ENCODE measurements at regions not wholly inside any gene's neighbourhood (a gene's known extent, or its start where the extent isn't known, plus 50 kb on each side); places are given as distances from the start of the nearest gene placed in this dataset.

DNA sequence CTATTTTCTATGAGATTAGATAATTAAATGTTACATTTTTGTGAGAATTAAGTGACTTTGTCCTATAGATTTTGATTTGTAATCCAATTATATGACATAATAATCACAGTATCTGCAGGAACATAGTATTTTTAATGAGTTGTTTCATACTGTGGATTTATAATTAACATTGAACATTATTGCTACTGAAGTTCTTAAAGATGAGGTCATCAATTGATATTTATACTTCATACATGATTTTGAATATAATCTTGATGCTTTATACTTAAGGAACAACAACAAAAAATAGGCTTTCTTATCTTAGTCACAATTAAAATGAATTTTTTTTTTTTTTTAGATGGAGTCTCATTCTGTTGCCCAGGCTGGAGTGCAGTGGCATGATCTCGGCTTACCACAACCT, 846.6 kb downstream of the SI start:
- Histone ChIP-seq H3K9me1 (ENCODE audit: control insufficient read depth, insufficient read depth, low read length) (no peaks in the 10 kb centered on the region), H3K4me2 (ENCODE audit: insufficient read depth, low read length) (no peak overlapping the region), H2AFZ (ENCODE audit: low read depth, low read length) (no peak overlapping the region), H3K4me3 (no peak overlapping the region), H3K27me3 (ENCODE audit: control insufficient read depth in 2 of 2, insufficient read depth in 2 of 2, low read length in 2 of 2) (no peaks in the 10 kb centered on the region), H3K27ac (ENCODE audit: extremely low read depth, low read depth, low read length) (no peak overlapping the region), H3K9ac (ENCODE audit: insufficient read depth in 1 of 2, low read depth in 2 of 2, low read length in 2 of 2) (no peak overlapping the region), H4K20me1 (replicated peaks; ENCODE audit: control insufficient read depth, insufficient read depth, low read length) (no peaks in the 10 kb centered on the region), H3K9me3 (replicated peaks; ENCODE audit: control insufficient read depth, insufficient read depth, low read depth, low read length) (no peaks in the 10 kb centered on the region), H3K36me3 (ENCODE audit: control insufficient read depth, insufficient read depth, low read length) (no peaks in the 10 kb centered on the region), H3K79me2 (ENCODE audit: control insufficient read depth, insufficient read depth, low read length) (no peaks in the 10 kb centered on the region), H3K4me1 (replicated peaks in 1 of 2; ENCODE audit: control insufficient read depth in 2 of 2, insufficient read depth in 2 of 2, low read length in 2 of 2) (no peaks in the 10 kb centered on the region)
- BruUV-seq (replicated peaks): no TSS peak
- DNase-seq (ENCODE audit: extremely low read depth in 1 of 4, low spot score in 3 of 4) (no peak), FAIRE-seq (no peak), ATAC-seq (no peak)
- ChIA-PET CTCF (ENCODE audit: low intra/inter-chr PET ratio) (no interaction called here), POLR2A (no interaction called here)
- in situ Hi-C loops (cut with MboI): no loop called here
- intact Hi-C loops (cut with micrococcal nuclease): no loop called here
- 0% methylated on average over 1 of the region's 1 CpG for WGBS (ENCODE audit: insufficient coverage, low coverage, missing lambda C conversion rate)
- TF ChIP-seq MEIS2 (IDR thresholded peaks at IDR 0.05; ENCODE audit: partially characterized antibody) (no peak), ZNF354B (CRISPR knock-in tag; IDR thresholded peaks at IDR 0.05) (no peak), NCOA4 (IDR thresholded peaks at IDR 0.05; ENCODE audit: partially characterized antibody) (no peak), ZNF444 (CRISPR knock-in tag; IDR thresholded peaks at IDR 0.05) (no peak), TFAM (CRISPR knock-in tag; conservative IDR thresholded peaks at IDR 0.05) (no peak), FOXJ3 (CRISPR knock-in tag; IDR thresholded peaks at IDR 0.05) (no peak), ZNF408 (CRISPR knock-in tag; IDR thresholded peaks at IDR 0.05; ENCODE audit: low read depth) (no peak), MCM2 (IDR thresholded peaks at IDR 0.05; ENCODE audit: low read depth) (no peak), ZNF197 (CRISPR knock-in tag; IDR thresholded peaks at IDR 0.05; ENCODE audit: low read depth) (no peak), CBFB (CRISPR knock-in tag; IDR thresholded peaks at IDR 0.05) (no peak), PPARD (CRISPR knock-in tag; IDR thresholded peaks at IDR 0.05) (no peak), RBM14 (IDR thresholded peaks at IDR 0.05; ENCODE audit: borderline replicate concordance, insufficient read depth, low read depth, low read length) (no peak), U2AF1 (optimal IDR thresholded peaks at IDR 0.05; ENCODE audit: low read depth, low read length) (no peak), NFRKB (IDR thresholded peaks at IDR 0.05; ENCODE audit: low read depth) (no peak), CBX3 (IDR thresholded peaks at IDR 0.05; ENCODE audit: borderline replicate concordance in 1 of 2, low read length in 2 of 2) (no peak), ZNF586 (CRISPR knock-in tag; conservative IDR thresholded peaks at IDR 0.05) (no peak)
- TF ChIP-seq, protein P1, sequence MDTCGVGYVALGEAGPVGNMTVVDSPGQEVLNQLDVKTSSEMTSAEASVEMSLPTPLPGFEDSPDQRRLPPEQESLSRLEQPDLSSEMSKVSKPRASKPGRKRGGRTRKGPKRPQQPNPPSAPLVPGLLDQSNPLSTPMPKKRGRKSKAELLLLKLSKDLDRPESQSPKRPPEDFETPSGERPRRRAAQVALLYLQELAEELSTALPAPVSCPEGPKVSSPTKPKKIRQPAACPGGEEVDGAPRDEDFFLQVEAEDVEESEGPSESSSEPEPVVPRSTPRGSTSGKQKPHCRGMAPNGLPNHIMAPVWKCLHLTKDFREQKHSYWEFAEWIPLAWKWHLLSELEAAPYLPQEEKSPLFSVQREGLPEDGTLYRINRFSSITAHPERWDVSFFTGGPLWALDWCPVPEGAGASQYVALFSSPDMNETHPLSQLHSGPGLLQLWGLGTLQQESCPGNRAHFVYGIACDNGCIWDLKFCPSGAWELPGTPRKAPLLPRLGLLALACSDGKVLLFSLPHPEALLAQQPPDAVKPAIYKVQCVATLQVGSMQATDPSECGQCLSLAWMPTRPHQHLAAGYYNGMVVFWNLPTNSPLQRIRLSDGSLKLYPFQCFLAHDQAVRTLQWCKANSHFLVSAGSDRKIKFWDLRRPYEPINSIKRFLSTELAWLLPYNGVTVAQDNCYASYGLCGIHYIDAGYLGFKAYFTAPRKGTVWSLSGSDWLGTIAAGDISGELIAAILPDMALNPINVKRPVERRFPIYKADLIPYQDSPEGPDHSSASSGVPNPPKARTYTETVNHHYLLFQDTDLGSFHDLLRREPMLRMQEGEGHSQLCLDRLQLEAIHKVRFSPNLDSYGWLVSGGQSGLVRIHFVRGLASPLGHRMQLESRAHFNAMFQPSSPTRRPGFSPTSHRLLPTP (IDR thresholded peaks at IDR 0.05; ENCODE audit: borderline replicate concordance, extremely low read depth, insufficient read length): no peak
- TF ChIP-seq, protein P2, sequence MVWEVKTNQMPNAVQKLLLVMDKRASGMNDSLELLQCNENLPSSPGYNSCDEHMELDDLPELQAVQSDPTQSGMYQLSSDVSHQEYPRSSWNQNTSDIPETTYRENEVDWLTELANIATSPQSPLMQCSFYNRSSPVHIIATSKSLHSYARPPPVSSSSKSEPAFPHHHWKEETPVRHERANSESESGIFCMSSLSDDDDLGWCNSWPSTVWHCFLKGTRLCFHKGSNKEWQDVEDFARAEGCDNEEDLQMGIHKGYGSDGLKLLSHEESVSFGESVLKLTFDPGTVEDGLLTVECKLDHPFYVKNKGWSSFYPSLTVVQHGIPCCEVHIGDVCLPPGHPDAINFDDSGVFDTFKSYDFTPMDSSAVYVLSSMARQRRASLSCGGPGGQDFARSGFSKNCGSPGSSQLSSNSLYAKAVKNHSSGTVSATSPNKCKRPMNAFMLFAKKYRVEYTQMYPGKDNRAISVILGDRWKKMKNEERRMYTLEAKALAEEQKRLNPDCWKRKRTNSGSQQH (CRISPR knock-in tag; IDR thresholded peaks at IDR 0.05): no peak
- TF ChIP-seq, protein P3, sequence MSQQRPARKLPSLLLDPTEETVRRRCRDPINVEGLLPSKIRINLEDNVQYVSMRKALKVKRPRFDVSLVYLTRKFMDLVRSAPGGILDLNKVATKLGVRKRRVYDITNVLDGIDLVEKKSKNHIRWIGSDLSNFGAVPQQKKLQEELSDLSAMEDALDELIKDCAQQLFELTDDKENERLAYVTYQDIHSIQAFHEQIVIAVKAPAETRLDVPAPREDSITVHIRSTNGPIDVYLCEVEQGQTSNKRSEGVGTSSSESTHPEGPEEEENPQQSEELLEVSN (IDR thresholded peaks at IDR 0.05; ENCODE audit: borderline replicate concordance in 1 of 2, extremely low read depth in 1 of 2, insufficient read depth in 1 of 2, insufficient read length in 1 of 2, low read depth in 1 of 2, low read length in 1 of 2, poor library complexity in 1 of 2, severe bottlenecking in 1 of 2): no peak
